ENCODE measurements at regions not wholly inside any gene's neighbourhood (a gene's known extent, or its start where the extent isn't known, plus 50 kb on each side); places are given as distances from the start of the nearest gene placed in this dataset.

DNA sequence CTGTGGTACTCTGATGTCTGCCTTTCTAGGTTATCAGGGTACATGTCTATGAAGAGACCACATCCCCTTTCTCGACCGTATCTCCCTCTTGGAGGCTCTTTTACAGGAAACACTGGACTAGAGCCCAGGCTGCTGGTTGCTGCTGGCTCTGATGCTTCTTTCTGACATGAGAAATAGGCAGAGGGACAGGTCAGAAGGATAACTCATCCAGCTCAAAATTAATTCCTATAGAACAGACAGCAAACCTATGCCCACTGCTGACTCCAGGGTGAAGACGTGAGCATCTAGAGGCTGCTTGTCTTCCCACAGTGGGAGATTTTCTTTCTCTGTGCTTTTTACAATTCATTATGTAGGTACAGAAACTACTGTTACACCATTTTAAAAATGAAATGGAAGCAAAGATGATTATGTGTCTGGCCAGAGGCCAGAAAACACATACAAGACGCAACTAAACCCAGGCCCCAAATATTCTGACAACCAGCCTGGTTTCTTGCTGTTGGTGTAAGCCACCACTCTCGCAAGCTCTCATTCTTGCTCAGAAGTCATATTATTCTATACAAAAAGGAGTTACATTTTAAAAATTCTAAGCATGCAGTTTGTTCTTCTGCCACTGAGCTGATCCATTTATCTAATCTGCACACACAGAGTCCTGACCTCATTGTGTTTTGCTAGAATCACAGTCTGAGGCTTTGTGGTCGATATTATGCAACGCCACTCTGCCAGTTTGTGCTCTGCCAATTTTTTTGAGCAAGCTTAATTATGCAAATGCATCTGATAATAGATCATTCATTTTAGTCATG, 424.3 kb downstream of the KIF20B start:
- Histone ChIP-seq H3K27ac (ENCODE audit: insufficient read depth, low read length, poor library complexity, severe bottlenecking) (no peak overlapping the region), H3K4me1 (ENCODE audit: control insufficient read depth, insufficient read depth, low read length, poor library complexity, severe bottlenecking) (no peaks in the 10 kb centered on the region), H3K36me3 (ENCODE audit: control insufficient read depth, insufficient read depth, low read length) (no peaks in the 10 kb centered on the region), H3K4me3 (ENCODE audit: insufficient read depth, low read depth, low read length, poor library complexity, severe bottlenecking) (no peak overlapping the region), H3K27me3 (replicated peaks; ENCODE audit: control insufficient read depth, insufficient read depth, low read length, poor library complexity, severe bottlenecking) (no peaks in the 10 kb centered on the region), H3K9me3 (ENCODE audit: control insufficient read depth, low read length) (no peaks in the 10 kb centered on the region)
- no peak for DNase-seq

DNA sequence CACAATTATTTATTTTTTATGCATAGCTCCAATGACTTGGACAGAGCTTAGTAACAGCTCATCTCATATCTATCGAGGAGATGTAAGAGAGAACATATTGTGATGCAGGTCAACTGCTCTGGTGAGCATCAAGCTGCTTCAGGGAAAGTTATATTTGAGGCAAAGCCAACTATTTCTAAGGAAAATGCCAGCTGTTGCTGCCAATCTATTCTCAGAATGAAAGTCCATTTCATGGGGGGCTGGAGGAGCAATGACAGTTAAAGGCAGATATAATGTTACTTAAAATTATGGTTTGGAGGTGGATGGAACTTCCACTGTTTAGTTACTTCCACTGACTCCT, 424.8 kb downstream of the KIF20B start:
- no peak overlapping the region for H3K4me3 ChIP-seq (ENCODE audit: insufficient read depth, low read depth, low read length, poor library complexity, severe bottlenecking)
- no peak overlapping the region for H3K27ac ChIP-seq (ENCODE audit: insufficient read depth, low read length, poor library complexity, severe bottlenecking)
- no peaks in the 10 kb centered on the region for H3K36me3 ChIP-seq (ENCODE audit: control insufficient read depth, insufficient read depth, low read length)
- no peaks in the 10 kb centered on the region for H3K27me3 ChIP-seq (replicated peaks; ENCODE audit: control insufficient read depth, insufficient read depth, low read length, poor library complexity, severe bottlenecking)
- DNase-seq = no peak
- no peaks in the 10 kb centered on the region for H3K4me1 ChIP-seq (ENCODE audit: control insufficient read depth, insufficient read depth, low read length, poor library complexity, severe bottlenecking)
- no peaks in the 10 kb centered on the region for H3K9me3 ChIP-seq (ENCODE audit: control insufficient read depth, low read length)

- no peaks in the 10 kb centered on the region for H3K9me3 ChIP-seq (ENCODE audit: control insufficient read depth, low read length)
- no peak overlapping the region for H3K4me3 ChIP-seq (ENCODE audit: insufficient read depth, low read depth, low read length, poor library complexity, severe bottlenecking)
- H3K4me1 ChIP-seq (ENCODE audit: control insufficient read depth, insufficient read depth, low read length, poor library complexity, severe bottlenecking) = no peaks in the 10 kb centered on the region
- H3K27me3 ChIP-seq (replicated peaks; ENCODE audit: control insufficient read depth, insufficient read depth, low read length, poor library complexity, severe bottlenecking) = no peaks in the 10 kb centered on the region
- H3K27ac ChIP-seq (ENCODE audit: insufficient read depth, low read length, poor library complexity, severe bottlenecking) = no peak overlapping the region
- DNase-seq = no peak
- H3K36me3 ChIP-seq (ENCODE audit: control insufficient read depth, insufficient read depth, low read length) = no peaks in the 10 kb centered on the region
Observed at GRCh38 chr10:90130321-90131086, 429.1 kb downstream of the KIF20B start.

DNA sequence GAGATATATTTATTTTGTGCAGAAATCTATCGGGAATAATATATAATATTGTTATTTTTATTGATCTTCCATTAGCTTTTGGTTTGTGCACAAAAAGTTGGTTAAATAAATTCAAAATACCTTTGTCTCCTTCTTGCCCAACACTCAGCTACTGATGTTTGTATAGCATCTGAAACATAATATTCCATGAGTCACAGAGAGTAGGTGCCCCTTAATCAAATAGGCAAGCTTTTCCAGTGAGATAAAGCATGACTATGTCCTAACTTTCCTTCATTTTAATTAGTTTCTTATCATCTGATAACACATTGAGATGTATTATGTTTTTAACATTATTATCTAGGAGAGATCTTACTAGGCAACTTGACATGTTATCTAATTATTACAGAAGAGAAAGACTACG, 432.2 kb downstream of the KIF20B start:
- no peak overlapping the region for H3K27ac ChIP-seq (ENCODE audit: insufficient read depth, low read length, poor library complexity, severe bottlenecking)
- peaks cover 17% of the 10 kb centered on the region for H3K9me3 ChIP-seq (ENCODE audit: control insufficient read depth, low read length)
- no peaks in the 10 kb centered on the region for H3K36me3 ChIP-seq (ENCODE audit: control insufficient read depth, insufficient read depth, low read length)
- H3K4me3 ChIP-seq (ENCODE audit: insufficient read depth, low read depth, low read length, poor library complexity, severe bottlenecking) = no peak overlapping the region
- DNase-seq = no peak
- no peaks in the 10 kb centered on the region for H3K4me1 ChIP-seq (ENCODE audit: control insufficient read depth, insufficient read depth, low read length, poor library complexity, severe bottlenecking)
- no peaks in the 10 kb centered on the region for H3K27me3 ChIP-seq (replicated peaks; ENCODE audit: control insufficient read depth, insufficient read depth, low read length, poor library complexity, severe bottlenecking)

DNA sequence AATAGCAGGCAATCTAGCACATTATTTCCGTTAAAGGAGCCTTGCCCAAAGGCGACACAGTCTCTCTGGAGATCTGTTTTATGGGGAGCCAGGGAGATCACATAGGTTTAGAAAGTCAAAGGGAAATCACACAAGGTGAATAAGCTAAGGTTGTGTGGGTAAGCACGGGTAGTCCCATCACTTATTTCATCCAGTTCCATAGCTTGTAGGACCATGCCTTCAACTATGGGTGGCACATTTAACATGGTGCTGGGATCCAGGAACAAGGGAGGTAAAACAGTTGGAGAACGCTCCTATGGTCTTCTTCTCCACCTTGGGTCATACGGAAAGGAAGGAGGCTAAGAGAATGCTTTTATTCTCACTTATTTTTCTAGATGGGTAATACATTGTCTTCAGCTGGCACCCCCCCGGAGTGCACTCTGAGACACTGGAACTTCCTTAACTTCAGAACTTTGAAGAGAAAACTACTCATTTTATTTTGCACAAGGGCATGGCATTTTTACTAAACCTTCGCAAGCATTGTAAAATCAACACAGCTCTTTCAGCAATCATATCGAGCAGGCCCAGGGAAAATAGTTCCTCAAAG, 435.4 kb downstream of the KIF20B start:
- Histone ChIP-seq H3K27me3 (replicated peaks; ENCODE audit: control insufficient read depth, insufficient read depth, low read length, poor library complexity, severe bottlenecking) (no peaks in the 10 kb centered on the region), H3K9me3 (ENCODE audit: control insufficient read depth, low read length) (peaks cover 17% of the 10 kb centered on the region), H3K27ac (ENCODE audit: insufficient read depth, low read length, poor library complexity, severe bottlenecking) (no peak overlapping the region), H3K4me3 (ENCODE audit: insufficient read depth, low read depth, low read length, poor library complexity, severe bottlenecking) (no peak overlapping the region), H3K4me1 (ENCODE audit: control insufficient read depth, insufficient read depth, low read length, poor library complexity, severe bottlenecking) (no peaks in the 10 kb centered on the region), H3K36me3 (ENCODE audit: control insufficient read depth, insufficient read depth, low read length) (no peaks in the 10 kb centered on the region)
- DNase-seq = no peak

GRCh38 chr10:90138844-90139243, 437.5 kb downstream of the KIF20B start:
- DNase-seq = no peak
- H3K9me3 ChIP-seq (ENCODE audit: control insufficient read depth, low read length) = peaks cover 17% of the 10 kb centered on the region

DNA sequence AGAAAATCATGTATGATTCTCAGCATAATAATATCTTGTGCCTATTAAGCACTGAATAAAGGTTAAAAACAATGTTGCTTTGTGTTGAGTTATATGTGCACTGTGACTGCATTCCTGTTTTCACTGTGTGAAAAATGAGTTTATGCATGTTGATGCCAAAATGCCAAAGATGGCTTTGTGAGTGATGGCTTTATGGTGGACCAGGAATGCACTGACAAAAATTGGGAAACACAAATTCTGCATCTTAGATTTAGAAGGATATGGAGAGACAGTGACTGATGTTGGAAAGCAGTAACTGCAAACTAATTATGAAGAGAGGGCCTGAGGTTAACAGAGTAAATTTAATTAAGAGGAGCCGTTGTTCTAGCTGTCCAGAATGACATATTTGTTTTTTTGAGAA, 440.4 kb downstream of the KIF20B start:
- no peak overlapping the region for H3K4me3 ChIP-seq (ENCODE audit: insufficient read depth, low read depth, low read length, poor library complexity, severe bottlenecking)
- no peaks in the 10 kb centered on the region for H3K4me1 ChIP-seq (ENCODE audit: control insufficient read depth, insufficient read depth, low read length, poor library complexity, severe bottlenecking)
- no peak for DNase-seq
- H3K9me3 ChIP-seq (ENCODE audit: control insufficient read depth, low read length) = peaks cover 12% of the 10 kb centered on the region
- no peaks in the 10 kb centered on the region for H3K36me3 ChIP-seq (ENCODE audit: control insufficient read depth, insufficient read depth, low read length)
- no peaks in the 10 kb centered on the region for H3K27me3 ChIP-seq (replicated peaks; ENCODE audit: control insufficient read depth, insufficient read depth, low read length, poor library complexity, severe bottlenecking)
- H3K27ac ChIP-seq (ENCODE audit: insufficient read depth, low read length, poor library complexity, severe bottlenecking) = no peak overlapping the region

More at GRCh38 chr10:90138844-90139243, 437.5 kb downstream of the KIF20B start:
- Histone ChIP-seq H3K36me3 (ENCODE audit: control insufficient read depth, insufficient read depth, low read length) (no peaks in the 10 kb centered on the region), H3K27me3 (replicated peaks; ENCODE audit: control insufficient read depth, insufficient read depth, low read length, poor library complexity, severe bottlenecking) (no peaks in the 10 kb centered on the region), H3K27ac (ENCODE audit: insufficient read depth, low read length, poor library complexity, severe bottlenecking) (no peak overlapping the region), H3K4me1 (ENCODE audit: control insufficient read depth, insufficient read depth, low read length, poor library complexity, severe bottlenecking) (no peaks in the 10 kb centered on the region), H3K4me3 (ENCODE audit: insufficient read depth, low read depth, low read length, poor library complexity, severe bottlenecking) (no peak overlapping the region)

- DNase-seq = no peak
- Histone ChIP-seq H3K27ac (ENCODE audit: insufficient read depth, low read length, poor library complexity, severe bottlenecking) (no peak overlapping the region), H3K4me1 (ENCODE audit: control insufficient read depth, insufficient read depth, low read length, poor library complexity, severe bottlenecking) (no peaks in the 10 kb centered on the region), H3K36me3 (ENCODE audit: control insufficient read depth, insufficient read depth, low read length) (no peaks in the 10 kb centered on the region), H3K4me3 (ENCODE audit: insufficient read depth, low read depth, low read length, poor library complexity, severe bottlenecking) (no peak overlapping the region), H3K27me3 (replicated peaks; ENCODE audit: control insufficient read depth, insufficient read depth, low read length, poor library complexity, severe bottlenecking) (no peaks in the 10 kb centered on the region), H3K9me3 (ENCODE audit: control insufficient read depth, low read length) (no peaks in the 10 kb centered on the region)
Observed at GRCh38 chr10:90143937-90144336, 442.5 kb downstream of the KIF20B start.

DNA sequence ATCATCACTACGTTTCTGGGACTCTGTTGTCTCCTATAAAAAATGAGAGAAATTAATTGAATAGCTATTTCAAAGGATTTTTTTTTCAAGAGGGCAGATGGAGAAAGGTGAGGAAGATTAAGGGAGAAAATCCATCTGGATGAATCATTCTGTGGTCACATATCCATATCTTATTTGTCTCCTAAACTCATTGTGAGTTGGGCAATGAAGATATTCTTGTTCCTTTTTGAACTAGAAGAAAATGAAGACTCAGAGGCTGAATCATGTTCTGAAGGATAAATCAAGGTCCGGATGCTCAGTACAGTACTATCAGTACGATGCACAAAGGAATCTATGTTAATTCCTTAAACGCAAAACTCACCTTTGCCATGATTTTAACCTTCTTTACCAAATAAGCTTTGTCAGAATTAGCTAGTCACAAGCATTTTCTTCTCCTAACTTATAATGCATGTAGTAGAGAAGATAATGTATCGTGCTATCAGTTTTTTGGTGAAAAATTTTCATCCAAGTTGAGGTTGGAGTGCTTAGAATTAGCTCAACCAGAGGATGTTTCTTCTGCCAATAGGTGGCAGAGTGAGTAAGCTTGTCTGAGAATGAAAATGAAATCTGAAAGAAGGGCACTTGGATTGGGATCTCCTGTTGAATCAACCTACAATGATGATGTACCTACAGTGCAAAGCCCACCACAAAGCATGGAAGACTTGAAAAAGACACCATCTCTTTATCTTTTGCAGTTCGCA, 446.9 kb downstream of the KIF20B start:
- no peak for DNase-seq
- no peak overlapping the region for H3K4me3 ChIP-seq (ENCODE audit: insufficient read depth, low read depth, low read length, poor library complexity, severe bottlenecking)
- H3K27me3 ChIP-seq (replicated peaks; ENCODE audit: control insufficient read depth, insufficient read depth, low read length, poor library complexity, severe bottlenecking) = no peaks in the 10 kb centered on the region

More for the DNA sequence above, 446.9 kb downstream of the KIF20B start:
- no peaks in the 10 kb centered on the region for H3K4me1 ChIP-seq (ENCODE audit: control insufficient read depth, insufficient read depth, low read length, poor library complexity, severe bottlenecking)
- no peaks in the 10 kb centered on the region for H3K36me3 ChIP-seq (ENCODE audit: control insufficient read depth, insufficient read depth, low read length)
- no peak overlapping the region for H3K27ac ChIP-seq (ENCODE audit: insufficient read depth, low read length, poor library complexity, severe bottlenecking)
- no peaks in the 10 kb centered on the region for H3K9me3 ChIP-seq (ENCODE audit: control insufficient read depth, low read length)

All from effector memory CD4-positive, alpha-beta T cell (primary cell).